IMR-90 (cell line): ENCODE measurements at regions not wholly inside any gene's neighbourhood (a gene's known extent, or its start where the extent isn't known, plus 50 kb on each side); places are given as distances from the start of the nearest gene placed in this dataset.

Source experiments
- ATAC-seq: fragments of 200-7000 bp; cut with Tn5 transposase; 2 replicates; pipeline ENCODE4 v1.9.1; 2020; ENCODE audit warnings: low read depth, mild to moderate bottlenecking, moderate library complexity
- BruUV-seq: library from RNA; stranded (reverse); fragments of 400-500 nt; replicated peaks from 2 replicates; lab custom pipeline; 2021; lab: Mats Ljungman, UMichigan
- CTCF ChIA-PET: fragments of 300-600 bp; formaldehyde crosslinking; extraction: SDS; loops from one replicate; lab custom pipeline; 2021; ENCODE audit warnings: antibody characterized with exemption; lab: Yijun Ruan, JAX
- POLR2A ChIA-PET: fragments of 300-600 bp; sonication (Branson Sonifier 250); formaldehyde crosslinking; loops from one replicate; lab custom pipeline; 2022; ENCODE audit warnings: antibody characterized with exemption; ENCODE audit not compliant: unreplicated experiment; lab: Charles Lee
- DNase-seq: peaks from one replicate; pipeline ENCODE4 v3.0.0; 2013
- H2AFZ ChIP-seq: replicated peaks from 2 replicates; pipeline ENCODE3; 2013; ENCODE audit warnings: low read length, mild to moderate bottlenecking; ENCODE audit not compliant: poor library complexity
- H2AK5ac ChIP-seq: 2 replicates; pipeline ENCODE4 v1.6.1; 2013; ENCODE audit warnings: low read depth, low read length, inconsistent platforms
- H2AK9ac ChIP-seq: replicated peaks from 2 replicates; pipeline ENCODE3; 2013; ENCODE audit warnings: mild to moderate bottlenecking, low read depth, low read length, moderate library complexity; ENCODE audit not compliant: poor library complexity
- H2BK120ac ChIP-seq: 2 replicates; pipeline ENCODE4 v1.6.1; 2013; ENCODE audit warnings: low read depth, low read length, inconsistent platforms
- H2BK15ac ChIP-seq: 3 replicates; pipeline ENCODE4 v1.6.1; 2013; ENCODE audit warnings: low read depth, low read length, inconsistent platforms
- H2BK20ac ChIP-seq: 2 replicates; pipeline ENCODE4 v1.6.1; 2013; ENCODE audit warnings: low read depth, mild to moderate bottlenecking, inconsistent platforms, low read length, moderate library complexity
- H2BK5ac ChIP-seq: 2 replicates; pipeline ENCODE4 v1.6.1; 2013; ENCODE audit warnings: mild to moderate bottlenecking, low read depth, low read length, inconsistent platforms; ENCODE audit not compliant: poor library complexity, severe bottlenecking
- H3K14ac ChIP-seq: replicated peaks from 2 replicates; pipeline ENCODE4 v1.6.1; 2013; ENCODE audit warnings: low read depth, low read length, inconsistent platforms
- H3K18ac ChIP-seq: 2 replicates; pipeline ENCODE4 v1.6.1; 2013; ENCODE audit warnings: low read depth, low read length, control low read depth
- H3K23ac ChIP-seq: 2 replicates; pipeline ENCODE4 v1.6.1; 2013; ENCODE audit warnings: low read depth, low read length, inconsistent platforms
- H3K27ac ChIP-seq: 2 replicates; pipeline ENCODE4 v1.5.1; 2013; ENCODE audit warnings: mild to moderate bottlenecking, control low read depth, low read length; ENCODE audit not compliant: insufficient read depth
- H3K27me3 ChIP-seq: 2 replicates; pipeline ENCODE4 v1.6.1; 2013; ENCODE audit warnings: low read length; ENCODE audit not compliant: control insufficient read depth, insufficient read depth
- H3K36me3 ChIP-seq: 2 replicates; pipeline ENCODE4 v1.6.1; 2013; ENCODE audit warnings: low read length, mixed read lengths; ENCODE audit not compliant: control insufficient read depth, insufficient read depth
- H3K4ac ChIP-seq: 2 replicates; pipeline ENCODE4 v1.6.1; 2013; ENCODE audit warnings: low read depth, low read length, inconsistent platforms
- H3K4me1 ChIP-seq: 2 replicates; pipeline ENCODE4 v1.6.1; 2013; ENCODE audit warnings: low read length, mixed read lengths; ENCODE audit not compliant: control insufficient read depth, insufficient read depth
- H3K4me2 ChIP-seq: 2 replicates; pipeline ENCODE4 v1.6.1; 2013; ENCODE audit warnings: low read depth, mild to moderate bottlenecking, control low read depth, low read length, moderate library complexity
- H3K4me3 ChIP-seq: 2 replicates; pipeline ENCODE4 v1.5.1; 2013; ENCODE audit warnings: low read depth, mild to moderate bottlenecking, control low read depth, low read length, moderate library complexity; ENCODE audit not compliant: insufficient read depth
- H3K56ac ChIP-seq: 2 replicates; pipeline ENCODE4 v1.6.1; 2013; ENCODE audit warnings: low read length, inconsistent platforms; ENCODE audit not compliant: insufficient read depth; ENCODE audit errors: extremely low read depth
- H3K79me1 ChIP-seq, 2 experiments: 2 replicates each; pipeline ENCODE4 v1.6.1; 2013; ENCODE audit warnings: low read length in 2 of 2, inconsistent platforms in 1 of 2, low read depth in 1 of 2
- H3K9ac ChIP-seq: 2 replicates; pipeline ENCODE4 v1.6.1; 2013; ENCODE audit warnings: low read depth, low read length, control low read depth
- H3K9me1 ChIP-seq: 2 replicates; pipeline ENCODE4 v1.6.1; 2013; ENCODE audit warnings: low read length, inconsistent platforms; ENCODE audit not compliant: insufficient read depth
- H3K9me3 ChIP-seq: 2 replicates; pipeline ENCODE4 v1.6.1; 2013; ENCODE audit warnings: low read length; ENCODE audit not compliant: control insufficient read depth, insufficient read depth
- H4K20me1 ChIP-seq: 2 replicates; pipeline ENCODE4 v1.6.1; 2013; ENCODE audit warnings: low read length, inconsistent platforms; ENCODE audit not compliant: insufficient read depth
- H4K5ac ChIP-seq: 2 replicates; pipeline ENCODE4 v1.6.1; 2013; ENCODE audit warnings: mild to moderate bottlenecking, low read depth, low read length, control low read depth
- H4K8ac ChIP-seq, 2 experiments: 2 replicates each; pipeline ENCODE4 v1.6.1; 2013; ENCODE audit warnings: low read depth in 2 of 2, low read length in 2 of 2, control low read depth in 1 of 2, inconsistent platforms in 1 of 2
- H4K91ac ChIP-seq: 2 replicates; pipeline ENCODE4 v1.6.1; 2013; ENCODE audit warnings: low read depth, low read length, inconsistent platforms; ENCODE audit not compliant: insufficient read depth
- CEBPB ChIP-seq: IDR thresholded peaks from 2 replicates; pipeline ENCODE4 v1.6.1; 2012; ENCODE audit warnings: low read depth, low read length, improper control_type of control experiment
- MAZ ChIP-seq: IDR thresholded peaks from 2 replicates; pipeline ENCODE4 v1.6.1; 2012; ENCODE audit warnings: low read depth, mild to moderate bottlenecking, low read length, improper control_type of control experiment, moderate library complexity, borderline replicate concordance
- RCOR1 ChIP-seq: IDR thresholded peaks from 2 replicates; pipeline ENCODE4 v1.6.1; 2012; ENCODE audit warnings: mild to moderate bottlenecking, low read length, improper control_type of control experiment; ENCODE audit not compliant: insufficient replicate concordance
- RFX5 ChIP-seq: IDR thresholded peaks from 2 replicates; pipeline ENCODE4 v1.8.0; 2012; ENCODE audit warnings: low read depth, mild to moderate bottlenecking, low read length, moderate library complexity
- WGBS, 2 experiments: methylation state at CpG; one replicate each; pipeline versions ENCODE4 v1.1.5 to v1.1.7; 2013; ENCODE audit warnings: missing lambda C conversion rate in 2 of 2; ENCODE audit not compliant: insufficient read length in 1 of 2; ENCODE audit errors: extremely low coverage in 2 of 2; 5-methylcytosine and 5-hydroxymethylcytosine counted together
- dilution Hi-C: fragments of 300-500 bp; cut with HindIII; formaldehyde crosslinking; loops from one replicate; pipeline ENCODE4 v1.14.3; 2018; ENCODE audit warnings: low sequenced_read_pairs; ENCODE audit not compliant: unreplicated experiment
- in situ Hi-C: fragments of 300-500 bp; cut with MboI; formaldehyde crosslinking; loops from 3 replicates; pipeline ENCODE4 v1.14.3; 2019; ENCODE audit warnings: low sequenced_read_pairs, inconsistent platforms, mixed read lengths
- intact Hi-C: fragments of 100-400 bp; cut with micrococcal nuclease; formaldehyde crosslinking; loops from 2 replicates; pipeline ENCODE4 v1.10.0; 2022

- H3K4me1 ChIP-seq, result peaks cover 29% of the 10 kb centered on the region
- peak; percentile 27 for ATAC-seq
- peak overlapping the region; percentile 90 for H2AFZ ChIP-seq
- peak overlapping the region; percentile 88 for H2BK5ac ChIP-seq
- intact Hi-C loops, result no loop called here
- TF ChIP-seq MAZ (no peak), CEBPB (no peak), RCOR1 (peak; percentile 13), RFX5 (no peak)
- in situ Hi-C loops, result no loop called here
- no peaks in the 10 kb centered on the region for H3K27me3 ChIP-seq
- H4K91ac ChIP-seq, result peak overlapping the region; percentile 92
- peak overlapping the region; percentile 98 for H2BK120ac ChIP-seq
- no peak overlapping the region for H3K4me2 ChIP-seq
- H3K79me1 ChIP-seq, result peaks cover 0 to 8% of the 10 kb centered on the region in 2 experiments; a peak in 1 of 4 replicates
- WGBS, 2 experiments, result 80% methylated on average over 1 of the region's 15 CpGs; no CpG with 5 or more reads in 1 of the 2 experiments
- peak overlapping the region; percentile 62; the same call in 2 of the 3 replicates for H2BK15ac ChIP-seq
- ChIA-PET CTCF (no interaction called here), POLR2A (no interaction called here)
- no peak overlapping the region for H3K27ac ChIP-seq
- no peak overlapping the region for H3K56ac ChIP-seq
- peak overlapping the region; percentile 93 for H2BK20ac ChIP-seq
- H3K36me3 ChIP-seq, result no peaks in the 10 kb centered on the region
- H3K14ac ChIP-seq, result peak overlapping the region; percentile 86
- H3K9ac ChIP-seq, result no peak overlapping the region
- peak overlapping the region; percentile 95 for H3K4ac ChIP-seq
- no TSS peak for BruUV-seq
- H2AK5ac ChIP-seq, result peak overlapping the region; percentile 61; the same call in 1 of the 2 replicates
- H3K18ac ChIP-seq, result no peak overlapping the region
- H3K23ac ChIP-seq, result no peak overlapping the region
- H4K20me1 ChIP-seq, result peaks cover 5% of the 10 kb centered on the region
- dilution Hi-C loops, result no loop called here
- peak; percentile 74 for DNase-seq
- H3K4me3 ChIP-seq, result no peak overlapping the region
- H2AK9ac ChIP-seq, result peak overlapping the region; percentile 60
- H4K5ac ChIP-seq, result peak overlapping the region; percentile 2; the same call in 1 of the 2 replicates
- no peaks in the 10 kb centered on the region for H3K9me3 ChIP-seq
- peak overlapping the region in 1 of 2 experiments; percentile 85; a peak in 1 of 4 replicates for H4K8ac ChIP-seq
- H3K9me1 ChIP-seq, result peaks cover 29% of the 10 kb centered on the region
These were observed 124.2 kb downstream of the ASB7 start for GRCh38 chr15:100726421-100727190.
